ENCODE measurements at regions not wholly inside any gene's neighbourhood (a gene's known extent, or its start where the extent isn't known, plus 50 kb on each side); places are given as distances from the start of the nearest gene placed in this dataset.

DNA sequence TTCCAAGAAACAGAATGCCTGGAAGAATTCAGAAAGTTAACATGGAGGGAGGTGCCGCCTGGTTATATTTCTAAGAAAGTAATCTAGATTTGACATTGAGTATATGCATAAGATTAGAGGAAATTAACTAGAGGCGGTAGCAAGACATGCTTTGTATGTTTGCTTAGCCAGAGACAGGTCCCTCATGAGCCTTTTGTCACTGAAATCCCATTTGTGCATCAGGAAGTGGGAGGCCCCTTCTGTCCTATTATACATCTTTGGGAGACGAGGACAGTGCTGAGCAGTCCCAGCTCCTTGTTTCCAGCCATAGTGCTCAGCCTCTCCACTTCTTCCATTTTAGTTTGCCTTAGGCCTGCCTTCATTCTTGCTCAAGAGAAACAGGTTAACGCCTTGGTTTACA lies 115.4 kb upstream of the LHCGR start:
- intact Hi-C loops (cut with DNase I): no loop called here
- TF ChIP-seq, protein P1, sequence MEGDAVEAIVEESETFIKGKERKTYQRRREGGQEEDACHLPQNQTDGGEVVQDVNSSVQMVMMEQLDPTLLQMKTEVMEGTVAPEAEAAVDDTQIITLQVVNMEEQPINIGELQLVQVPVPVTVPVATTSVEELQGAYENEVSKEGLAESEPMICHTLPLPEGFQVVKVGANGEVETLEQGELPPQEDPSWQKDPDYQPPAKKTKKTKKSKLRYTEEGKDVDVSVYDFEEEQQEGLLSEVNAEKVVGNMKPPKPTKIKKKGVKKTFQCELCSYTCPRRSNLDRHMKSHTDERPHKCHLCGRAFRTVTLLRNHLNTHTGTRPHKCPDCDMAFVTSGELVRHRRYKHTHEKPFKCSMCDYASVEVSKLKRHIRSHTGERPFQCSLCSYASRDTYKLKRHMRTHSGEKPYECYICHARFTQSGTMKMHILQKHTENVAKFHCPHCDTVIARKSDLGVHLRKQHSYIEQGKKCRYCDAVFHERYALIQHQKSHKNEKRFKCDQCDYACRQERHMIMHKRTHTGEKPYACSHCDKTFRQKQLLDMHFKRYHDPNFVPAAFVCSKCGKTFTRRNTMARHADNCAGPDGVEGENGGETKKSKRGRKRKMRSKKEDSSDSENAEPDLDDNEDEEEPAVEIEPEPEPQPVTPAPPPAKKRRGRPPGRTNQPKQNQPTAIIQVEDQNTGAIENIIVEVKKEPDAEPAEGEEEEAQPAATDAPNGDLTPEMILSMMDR (IDR thresholded peaks at IDR 0.05): no peak
- TF ChIP-seq POLR2A (IDR thresholded peaks at IDR 0.05): no peak
- H3K27ac ChIP-seq: no peak overlapping the region
- H3K36me3 ChIP-seq (replicated peaks in 1 of 2): no peaks in the 10 kb centered on the region
- DNase-seq: no peak
- no peaks in the 10 kb centered on the region for H3K9me3 ChIP-seq (replicated peaks in 1 of 3)
- no peaks in the 10 kb centered on the region for H3K4me1 ChIP-seq (replicated peaks in 1 of 2)
- H3K4me3 ChIP-seq: no peak overlapping the region
- H3K27me3 ChIP-seq: no peaks in the 10 kb centered on the region
- 72 to 85% (median 78%) methylated on average over 4 of the region's 4 CpGs for WGBS, 4 donors

DNA sequence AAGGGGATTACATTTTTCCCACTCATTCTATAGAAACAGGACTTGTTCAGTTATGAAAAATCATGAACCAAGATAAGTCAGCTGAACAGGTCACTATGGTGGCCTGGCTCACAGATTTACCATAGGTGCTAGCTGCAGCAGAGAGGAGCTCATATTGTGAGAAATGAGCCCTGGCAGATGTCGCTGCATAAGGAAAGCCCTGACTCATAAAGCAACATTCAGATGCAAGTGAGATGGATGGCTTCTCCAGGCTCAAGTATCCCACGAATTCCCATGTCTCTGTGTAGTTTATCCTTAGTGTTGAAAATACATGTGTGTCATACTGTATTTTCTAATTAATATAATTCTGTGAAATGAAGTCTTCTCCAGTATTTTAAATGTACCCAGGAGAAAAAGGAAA lies 115.0 kb upstream of the LHCGR start:
- H3K27me3 ChIP-seq: no peaks in the 10 kb centered on the region
- no peak overlapping the region for H3K4me3 ChIP-seq
- WGBS, 4 donors: 42 to 55% (median 44%) methylated on average over 2 of the region's 2 CpGs
- H3K9me3 ChIP-seq (replicated peaks in 1 of 3): no peaks in the 10 kb centered on the region
- H3K27ac ChIP-seq: no peak overlapping the region
- DNase-seq: no peak
- H3K36me3 ChIP-seq (replicated peaks in 1 of 2): no peaks in the 10 kb centered on the region
- TF ChIP-seq, protein P1 (IDR thresholded peaks at IDR 0.05): no peak
- no peak for TF ChIP-seq POLR2A (IDR thresholded peaks at IDR 0.05)
- H3K4me1 ChIP-seq (replicated peaks in 1 of 2): no peaks in the 10 kb centered on the region
- intact Hi-C loops (cut with DNase I): no loop called here

DNA sequence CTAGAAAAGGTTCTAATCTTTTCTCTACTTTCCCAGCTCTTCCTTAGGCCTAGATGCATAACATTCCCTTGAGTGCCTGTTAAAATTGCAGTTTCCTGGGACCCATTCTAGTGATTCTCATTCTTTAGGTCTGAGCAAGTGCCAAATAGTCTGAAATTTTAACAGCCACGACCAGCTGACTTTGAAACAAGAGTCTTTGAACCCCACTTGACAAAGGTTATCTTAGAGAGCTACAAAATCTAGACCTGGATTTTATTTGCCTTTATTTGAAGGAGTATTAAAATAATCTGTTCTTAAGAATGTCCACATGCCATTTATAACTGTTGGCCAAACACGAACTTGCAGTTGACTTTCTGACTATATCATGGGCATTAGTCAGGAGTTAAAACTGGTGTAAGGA lies 110.2 kb upstream of the LHCGR start:
- TF ChIP-seq, protein P1 (IDR thresholded peaks at IDR 0.05): no peak
- no peak for TF ChIP-seq POLR2A (IDR thresholded peaks at IDR 0.05)
- no peak overlapping the region for H3K4me3 ChIP-seq

DNA sequence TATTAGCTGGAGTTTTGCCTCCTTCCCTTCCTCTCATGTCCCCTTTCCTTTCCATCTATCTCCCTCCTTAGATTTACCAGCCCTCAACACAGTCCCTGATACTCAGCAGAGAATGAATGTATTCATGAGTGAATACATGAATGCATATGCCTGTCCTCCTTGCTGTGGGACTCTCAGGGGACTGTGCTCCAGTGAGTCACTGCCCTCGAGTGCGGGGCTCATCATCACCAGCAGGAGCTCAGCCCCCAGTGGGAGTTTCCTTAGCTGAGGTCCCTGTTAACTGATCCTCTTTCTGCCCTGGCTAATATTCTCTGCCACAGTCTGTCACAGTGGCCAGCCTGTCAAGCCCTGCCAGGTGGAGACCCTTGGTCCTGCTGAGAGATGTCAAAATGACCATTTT lies 104.9 kb upstream of the LHCGR start:
- intact Hi-C loops (cut with DNase I): no loop called here
- no peak for DNase-seq
- H3K4me3 ChIP-seq: no peak overlapping the region
- 60 to 75% (median 67%) methylated on average over 2 of the region's 2 CpGs for WGBS, 4 donors
- no peak overlapping the region for H3K27ac ChIP-seq
- no peak for TF ChIP-seq POLR2A (IDR thresholded peaks at IDR 0.05)
- TF ChIP-seq, protein P1 (IDR thresholded peaks at IDR 0.05): no peak
- H3K36me3 ChIP-seq (replicated peaks in 1 of 2): no peaks in the 10 kb centered on the region
- no peaks in the 10 kb centered on the region for H3K9me3 ChIP-seq (replicated peaks in 1 of 3)
- H3K4me1 ChIP-seq (replicated peaks in 1 of 2): no peaks in the 10 kb centered on the region
- no peaks in the 10 kb centered on the region for H3K27me3 ChIP-seq

More for the DNA sequence above, 110.2 kb upstream of the LHCGR start:
- WGBS, 4 donors: 69 to 84% (median 81%) methylated on average over 2 of the region's 2 CpGs
- Histone ChIP-seq H3K36me3 (replicated peaks in 1 of 2) (no peaks in the 10 kb centered on the region), H3K9me3 (replicated peaks in 1 of 3) (no peaks in the 10 kb centered on the region), H3K27me3 (no peaks in the 10 kb centered on the region), H3K27ac (no peak overlapping the region), H3K4me1 (replicated peaks in 1 of 2) (no peaks in the 10 kb centered on the region)
- intact Hi-C loops (cut with DNase I): no loop called here
- DNase-seq: no peak

Measured in adrenal gland (tissue), 9 donors.